ENCODE measurements at regions not wholly inside any gene's neighbourhood (a gene's known extent, or its start where the extent isn't known, plus 50 kb on each side); places are given as distances from the start of the nearest gene placed in this dataset.

DNA sequence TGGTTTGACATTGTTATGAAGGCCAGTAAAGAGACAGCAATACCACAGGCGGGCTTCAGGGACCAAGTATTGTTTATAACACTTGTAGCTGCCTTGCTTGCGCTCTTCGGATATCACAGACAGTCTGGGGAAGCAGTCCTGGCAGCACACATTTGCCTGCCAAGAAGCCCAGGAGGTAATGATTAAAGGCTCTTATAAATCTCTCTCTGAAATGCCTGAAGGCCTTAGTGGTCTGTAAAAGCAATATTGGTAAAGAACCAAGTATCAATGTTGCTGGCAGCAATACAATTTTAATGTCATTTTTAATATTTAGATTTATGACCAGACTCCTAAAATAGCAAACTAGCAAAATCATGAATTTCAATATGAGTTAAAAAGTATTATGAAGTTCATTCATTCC lies 1312.4 kb downstream of the PCDH9 start:
- TF ChIP-seq, protein P1, sequence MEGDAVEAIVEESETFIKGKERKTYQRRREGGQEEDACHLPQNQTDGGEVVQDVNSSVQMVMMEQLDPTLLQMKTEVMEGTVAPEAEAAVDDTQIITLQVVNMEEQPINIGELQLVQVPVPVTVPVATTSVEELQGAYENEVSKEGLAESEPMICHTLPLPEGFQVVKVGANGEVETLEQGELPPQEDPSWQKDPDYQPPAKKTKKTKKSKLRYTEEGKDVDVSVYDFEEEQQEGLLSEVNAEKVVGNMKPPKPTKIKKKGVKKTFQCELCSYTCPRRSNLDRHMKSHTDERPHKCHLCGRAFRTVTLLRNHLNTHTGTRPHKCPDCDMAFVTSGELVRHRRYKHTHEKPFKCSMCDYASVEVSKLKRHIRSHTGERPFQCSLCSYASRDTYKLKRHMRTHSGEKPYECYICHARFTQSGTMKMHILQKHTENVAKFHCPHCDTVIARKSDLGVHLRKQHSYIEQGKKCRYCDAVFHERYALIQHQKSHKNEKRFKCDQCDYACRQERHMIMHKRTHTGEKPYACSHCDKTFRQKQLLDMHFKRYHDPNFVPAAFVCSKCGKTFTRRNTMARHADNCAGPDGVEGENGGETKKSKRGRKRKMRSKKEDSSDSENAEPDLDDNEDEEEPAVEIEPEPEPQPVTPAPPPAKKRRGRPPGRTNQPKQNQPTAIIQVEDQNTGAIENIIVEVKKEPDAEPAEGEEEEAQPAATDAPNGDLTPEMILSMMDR (IDR thresholded peaks at IDR 0.05; ENCODE audit: low read depth, low read length, missing input control): no peak
- TF ChIP-seq, protein P2, sequence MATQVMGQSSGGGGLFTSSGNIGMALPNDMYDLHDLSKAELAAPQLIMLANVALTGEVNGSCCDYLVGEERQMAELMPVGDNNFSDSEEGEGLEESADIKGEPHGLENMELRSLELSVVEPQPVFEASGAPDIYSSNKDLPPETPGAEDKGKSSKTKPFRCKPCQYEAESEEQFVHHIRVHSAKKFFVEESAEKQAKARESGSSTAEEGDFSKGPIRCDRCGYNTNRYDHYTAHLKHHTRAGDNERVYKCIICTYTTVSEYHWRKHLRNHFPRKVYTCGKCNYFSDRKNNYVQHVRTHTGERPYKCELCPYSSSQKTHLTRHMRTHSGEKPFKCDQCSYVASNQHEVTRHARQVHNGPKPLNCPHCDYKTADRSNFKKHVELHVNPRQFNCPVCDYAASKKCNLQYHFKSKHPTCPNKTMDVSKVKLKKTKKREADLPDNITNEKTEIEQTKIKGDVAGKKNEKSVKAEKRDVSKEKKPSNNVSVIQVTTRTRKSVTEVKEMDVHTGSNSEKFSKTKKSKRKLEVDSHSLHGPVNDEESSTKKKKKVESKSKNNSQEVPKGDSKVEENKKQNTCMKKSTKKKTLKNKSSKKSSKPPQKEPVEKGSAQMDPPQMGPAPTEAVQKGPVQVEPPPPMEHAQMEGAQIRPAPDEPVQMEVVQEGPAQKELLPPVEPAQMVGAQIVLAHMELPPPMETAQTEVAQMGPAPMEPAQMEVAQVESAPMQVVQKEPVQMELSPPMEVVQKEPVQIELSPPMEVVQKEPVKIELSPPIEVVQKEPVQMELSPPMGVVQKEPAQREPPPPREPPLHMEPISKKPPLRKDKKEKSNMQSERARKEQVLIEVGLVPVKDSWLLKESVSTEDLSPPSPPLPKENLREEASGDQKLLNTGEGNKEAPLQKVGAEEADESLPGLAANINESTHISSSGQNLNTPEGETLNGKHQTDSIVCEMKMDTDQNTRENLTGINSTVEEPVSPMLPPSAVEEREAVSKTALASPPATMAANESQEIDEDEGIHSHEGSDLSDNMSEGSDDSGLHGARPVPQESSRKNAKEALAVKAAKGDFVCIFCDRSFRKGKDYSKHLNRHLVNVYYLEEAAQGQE (IDR thresholded peaks at IDR 0.05): no peak
- TF ChIP-seq EGR1 (IDR thresholded peaks at IDR 0.05; ENCODE audit: low read depth in 2 of 2) (no peak), GABPA (IDR thresholded peaks at IDR 0.05 in 1 of 2, conservative IDR thresholded peaks at IDR 0.05 in 1 of 2) (no peak), RAD21 (IDR thresholded peaks at IDR 0.05) (no peak), YY1 (IDR thresholded peaks at IDR 0.05) (no peak), JUND (IDR thresholded peaks at IDR 0.05) (no peak), RXRA (IDR thresholded peaks at IDR 0.05) (no peak)
- TF ChIP-seq, protein P3, sequence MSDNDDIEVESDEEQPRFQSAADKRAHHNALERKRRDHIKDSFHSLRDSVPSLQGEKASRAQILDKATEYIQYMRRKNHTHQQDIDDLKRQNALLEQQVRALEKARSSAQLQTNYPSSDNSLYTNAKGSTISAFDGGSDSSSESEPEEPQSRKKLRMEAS (IDR thresholded peaks at IDR 0.05): no peak
- TF ChIP-seq, protein P4, sequence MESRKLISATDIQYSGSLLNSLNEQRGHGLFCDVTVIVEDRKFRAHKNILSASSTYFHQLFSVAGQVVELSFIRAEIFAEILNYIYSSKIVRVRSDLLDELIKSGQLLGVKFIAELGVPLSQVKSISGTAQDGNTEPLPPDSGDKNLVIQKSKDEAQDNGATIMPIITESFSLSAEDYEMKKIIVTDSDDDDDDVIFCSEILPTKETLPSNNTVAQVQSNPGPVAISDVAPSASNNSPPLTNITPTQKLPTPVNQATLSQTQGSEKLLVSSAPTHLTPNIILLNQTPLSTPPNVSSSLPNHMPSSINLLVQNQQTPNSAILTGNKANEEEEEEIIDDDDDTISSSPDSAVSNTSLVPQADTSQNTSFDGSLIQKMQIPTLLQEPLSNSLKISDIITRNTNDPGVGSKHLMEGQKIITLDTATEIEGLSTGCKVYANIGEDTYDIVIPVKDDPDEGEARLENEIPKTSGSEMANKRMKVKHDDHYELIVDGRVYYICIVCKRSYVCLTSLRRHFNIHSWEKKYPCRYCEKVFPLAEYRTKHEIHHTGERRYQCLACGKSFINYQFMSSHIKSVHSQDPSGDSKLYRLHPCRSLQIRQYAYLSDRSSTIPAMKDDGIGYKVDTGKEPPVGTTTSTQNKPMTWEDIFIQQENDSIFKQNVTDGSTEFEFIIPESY (IDR thresholded peaks at IDR 0.05): no peak
- TF ChIP-seq, protein P5, sequence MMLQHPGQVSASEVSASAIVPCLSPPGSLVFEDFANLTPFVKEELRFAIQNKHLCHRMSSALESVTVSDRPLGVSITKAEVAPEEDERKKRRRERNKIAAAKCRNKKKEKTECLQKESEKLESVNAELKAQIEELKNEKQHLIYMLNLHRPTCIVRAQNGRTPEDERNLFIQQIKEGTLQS (IDR thresholded peaks at IDR 0.05): no peak

Data from liver (tissue), 3 donors.